Sigmoid colon (tissue), 6 donors: ENCODE measurements at regions not wholly inside any gene's neighbourhood (a gene's known extent, or its start where the extent isn't known, plus 50 kb on each side); places are given as distances from the start of the nearest gene placed in this dataset.

ENCODE experiments used
- DNase-seq: peaks from one replicate; pipeline ENCODE4 v3.0.0-alpha.2; 2019
- H3K27ac ChIP-seq, 4 donors: fragments of 200-600 bp; sonication (generic); one replicate each; pipeline ENCODE4 v1.5.1; 2016 to 2019; ENCODE audit warnings: mild to moderate bottlenecking in 1 of 4
- H3K27me3 ChIP-seq, 3 donors: fragments of 200-600 bp; sonication (generic); one replicate each; pipeline ENCODE4 v1.5.1; 2019; ENCODE audit warnings: mild to moderate bottlenecking in 1 of 3
- H3K36me3 ChIP-seq, 4 donors: fragments of 200-600 bp; sonication (generic); one replicate each; pipeline ENCODE4 v1.5.1; 2016 to 2019
- H3K4me1 ChIP-seq, 4 donors: fragments of 200-600 bp; sonication (generic); one replicate each; pipeline ENCODE4 v1.5.1; 2017 to 2019
- H3K4me3 ChIP-seq, 4 donors: fragments of 200-600 bp; sonication (generic); one replicate each; pipeline ENCODE4 v1.5.1; 2017 to 2019; ENCODE audit warnings: mild to moderate bottlenecking in 2 of 4, moderate library complexity in 1 of 4
- H3K9me3 ChIP-seq, 4 donors: fragments of 200-600 bp in 3 of 4; sonication (generic) in 3 of 4; one replicate each; pipeline versions ENCODE4 v1.5.1 to v1.6.1; 2013 to 2019
- CTCF ChIP-seq, 4 experiments: fragments of 450-650 bp in 3 of 4; fragments of 200-600 bp in 1 of 4; IDR thresholded peaks; one replicate each; pipeline ENCODE4 v1.5.1; 2016 to 2019; ENCODE audit warnings: antibody characterized with exemption in 4 of 4, mild to moderate bottlenecking in 3 of 4, moderate library complexity in 2 of 4
- EP300 ChIP-seq, 4 donors: sonication (generic); formaldehyde crosslinking; IDR thresholded peaks; one replicate each; pipeline ENCODE4 v1.6.1; 2017; ENCODE audit warnings: antibody characterized with exemption in 4 of 4
- POLR2A ChIP-seq, 2 donors: fragments of 450-650 bp; IDR thresholded peaks; one replicate each; pipeline ENCODE4 v1.6.1; 2016; ENCODE audit warnings: antibody characterized with exemption in 2 of 2, mild to moderate bottlenecking in 2 of 2, moderate library complexity in 2 of 2
- POLR2AphosphoS5 ChIP-seq, 4 donors: sonication (generic); formaldehyde crosslinking; IDR thresholded peaks; one replicate each; pipeline ENCODE4 v1.6.1; 2017; ENCODE audit warnings: antibody characterized with exemption in 4 of 4
- whole genome bisulfite sequencing, 2 donors: extraction: QIAGEN DNeasy Blood & Tissue Kit; methylation state at CpG; one replicate each; pipeline ENCODE4 v1.1.7; 2013; 5-methylcytosine and 5-hydroxymethylcytosine counted together
- intact Hi-C: fragments of 100-400 bp; cut with DNase I; formaldehyde crosslinking; loops from one replicate; pipeline ENCODE4 v1.15.1; 2023
- donor health status: healthy with polysubstance abuse.
- donor health status: healthy.

- Histone ChIP-seq H3K4me1 (peaks cover 0 to 13% (median 9%) of the 10 kb centered on the region in 4 donors), H3K27me3 (no peaks in the 10 kb centered on the region), H3K36me3 (no peaks in the 10 kb centered on the region), H3K27ac (no peak overlapping the region), H3K9me3 (no peaks in the 10 kb centered on the region), H3K4me3 (no peak overlapping the region)
- DNase-seq: no peak
- WGBS, 2 donors: 5 to 44% methylated on average over 1 of the region's 1 CpG
- TF ChIP-seq CTCF (IDR thresholded peaks at IDR 0.05): no peak
- intact Hi-C loops: no loop called here
These were observed 341.7 kb upstream of the FAT1 start for GRCh38 chr4:187065396-187065795.

GRCh38 chr4:187065806-187066205 is 342.1 kb upstream of the FAT1 start:
- Histone ChIP-seq H3K4me1 (peaks cover 0 to 13% (median 9%) of the 10 kb centered on the region in 4 donors), H3K27me3 (no peaks in the 10 kb centered on the region), H3K36me3 (no peaks in the 10 kb centered on the region), H3K9me3 (no peaks in the 10 kb centered on the region), H3K27ac (no peak overlapping the region), H3K4me3 (no peak overlapping the region)
- WGBS, 2 donors: 88 to 89% methylated on average over 13 of the region's 13 CpGs
- DNase-seq: no peak
- no peak for TF ChIP-seq POLR2AphosphoS5 (IDR thresholded peaks at IDR 0.05)
- no peak for TF ChIP-seq CTCF (IDR thresholded peaks at IDR 0.05)
- no peak for TF ChIP-seq EP300 (IDR thresholded peaks at IDR 0.05)
- no peak for TF ChIP-seq POLR2A (IDR thresholded peaks at IDR 0.05)
- intact Hi-C loops: no loop called here

- no peaks in the 10 kb centered on the region for H3K27me3 ChIP-seq
- no peak for DNase-seq
These were observed 345.7 kb upstream of the FAT1 start for GRCh38 chr4:187069398-187069797.

GRCh38 chr4:187070158-187070557 is 346.5 kb upstream of the FAT1 start:
- TF ChIP-seq EP300 (IDR thresholded peaks at IDR 0.05) (no peak), CTCF (IDR thresholded peaks at IDR 0.05) (no peak), POLR2AphosphoS5 (IDR thresholded peaks at IDR 0.05) (no peak), POLR2A (IDR thresholded peaks at IDR 0.05) (no peak)
- peaks cover 0 to 9% (median 5%) of the 10 kb centered on the region in 4 donors for H3K4me1 ChIP-seq
- H3K27me3 ChIP-seq: no peaks in the 10 kb centered on the region
- no peak overlapping the region for H3K27ac ChIP-seq
- intact Hi-C loops: no loop called here
- WGBS, 2 donors: 87 to 88% methylated on average over 3 of the region's 3 CpGs
- no peak overlapping the region for H3K4me3 ChIP-seq
- H3K36me3 ChIP-seq: no peaks in the 10 kb centered on the region
- no peak for DNase-seq
- no peaks in the 10 kb centered on the region for H3K9me3 ChIP-seq

More at GRCh38 chr4:187069398-187069797, 345.7 kb upstream of the FAT1 start:
- no peak for TF ChIP-seq EP300 (IDR thresholded peaks at IDR 0.05)
- TF ChIP-seq CTCF (IDR thresholded peaks at IDR 0.05): no peak
- TF ChIP-seq POLR2A (IDR thresholded peaks at IDR 0.05): no peak
- TF ChIP-seq POLR2AphosphoS5 (IDR thresholded peaks at IDR 0.05): no peak
- Histone ChIP-seq H3K9me3 (no peaks in the 10 kb centered on the region), H3K27ac (no peak overlapping the region), H3K36me3 (no peaks in the 10 kb centered on the region), H3K4me3 (no peak overlapping the region), H3K4me1 (peaks cover 0 to 13% (median 9%) of the 10 kb centered on the region in 4 donors)
- intact Hi-C loops: no loop called here
- WGBS, 2 donors: 84 to 92% methylated on average over 10 of the region's 10 CpGs

GRCh38 chr4:187070740-187071139 is 347.1 kb upstream of the FAT1 start:
- Histone ChIP-seq H3K4me3 (no peak overlapping the region), H3K27ac (no peak overlapping the region), H3K36me3 (no peaks in the 10 kb centered on the region), H3K9me3 (no peaks in the 10 kb centered on the region), H3K4me1 (peaks cover 0 to 3% (median under 1%) of the 10 kb centered on the region in 4 donors), H3K27me3 (no peaks in the 10 kb centered on the region)
- WGBS, 2 donors: 57 to 82% methylated on average over 1 of the region's 1 CpG
- no peak for TF ChIP-seq POLR2AphosphoS5 (IDR thresholded peaks at IDR 0.05)
- TF ChIP-seq CTCF (IDR thresholded peaks at IDR 0.05): no peak
- no peak for TF ChIP-seq POLR2A (IDR thresholded peaks at IDR 0.05)
- DNase-seq: no peak
- intact Hi-C loops: no loop called here
